ENCODE measurements at regions not wholly inside any gene's neighbourhood (a gene's known extent, or its start where the extent isn't known, plus 50 kb on each side); places are given as distances from the start of the nearest gene placed in this dataset.

DNA sequence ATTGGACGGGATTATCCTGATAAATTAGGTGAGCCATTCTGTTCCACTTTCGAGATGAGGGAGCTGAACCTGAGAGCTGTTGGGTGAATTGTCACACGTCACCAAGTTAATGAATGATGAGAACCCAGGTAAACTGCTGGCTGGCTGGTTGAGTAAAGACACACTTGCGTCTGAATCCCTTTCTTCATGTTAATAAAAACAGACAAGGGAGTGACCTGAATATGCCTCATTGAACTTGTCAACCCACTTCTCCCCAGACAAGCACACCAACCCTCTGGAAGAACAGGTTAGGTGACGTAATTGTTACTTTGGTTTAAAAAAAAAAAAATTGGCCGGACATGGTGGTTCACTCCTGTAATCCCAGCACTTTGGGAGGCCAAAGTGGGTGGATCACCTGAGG is 400.9 kb upstream of the CDH5 start:
- TF ChIP-seq EZH2 (IDR thresholded peaks at IDR 0.05; ENCODE audit: borderline replicate concordance) (no peak), EZH2phosphoT487 (IDR thresholded peaks at IDR 0.05; ENCODE audit: low read depth, severe bottlenecking, unreplicated experiment) (no peak)
- TF ChIP-seq, protein P1, sequence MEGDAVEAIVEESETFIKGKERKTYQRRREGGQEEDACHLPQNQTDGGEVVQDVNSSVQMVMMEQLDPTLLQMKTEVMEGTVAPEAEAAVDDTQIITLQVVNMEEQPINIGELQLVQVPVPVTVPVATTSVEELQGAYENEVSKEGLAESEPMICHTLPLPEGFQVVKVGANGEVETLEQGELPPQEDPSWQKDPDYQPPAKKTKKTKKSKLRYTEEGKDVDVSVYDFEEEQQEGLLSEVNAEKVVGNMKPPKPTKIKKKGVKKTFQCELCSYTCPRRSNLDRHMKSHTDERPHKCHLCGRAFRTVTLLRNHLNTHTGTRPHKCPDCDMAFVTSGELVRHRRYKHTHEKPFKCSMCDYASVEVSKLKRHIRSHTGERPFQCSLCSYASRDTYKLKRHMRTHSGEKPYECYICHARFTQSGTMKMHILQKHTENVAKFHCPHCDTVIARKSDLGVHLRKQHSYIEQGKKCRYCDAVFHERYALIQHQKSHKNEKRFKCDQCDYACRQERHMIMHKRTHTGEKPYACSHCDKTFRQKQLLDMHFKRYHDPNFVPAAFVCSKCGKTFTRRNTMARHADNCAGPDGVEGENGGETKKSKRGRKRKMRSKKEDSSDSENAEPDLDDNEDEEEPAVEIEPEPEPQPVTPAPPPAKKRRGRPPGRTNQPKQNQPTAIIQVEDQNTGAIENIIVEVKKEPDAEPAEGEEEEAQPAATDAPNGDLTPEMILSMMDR (IDR thresholded peaks at IDR 0.05; ENCODE audit: poor library complexity): no peak
